Right lobe of liver (tissue), 6 donors: ENCODE measurements at regions not wholly inside any gene's neighbourhood (a gene's known extent, or its start where the extent isn't known, plus 50 kb on each side); places are given as distances from the start of the nearest gene placed in this dataset.
"Not testable (repeated sequence)": the region's sequence is repeated elsewhere in the genome, so short reads cannot be mapped to it uniquely, and the experiment has no call there.

Source experiments
- ATAC-seq, 4 donors: fragments of 200-7000 bp; cut with Tn5 transposase; one replicate each; pipeline ENCODE4 v1.9.1; 2020; ENCODE audit warnings: mild to moderate bottlenecking in 4 of 4, moderate library complexity in 4 of 4
- DNase-seq, 3 donors: peaks; one replicate each; pipeline ENCODE4 v3.0.0-alpha.2; 2020
- H3K27ac ChIP-seq, 3 donors: fragments of 200-600 bp; one replicate each; pipeline ENCODE4 v1.8.0; 2022
- H3K27me3 ChIP-seq, 2 donors: fragments of 200-600 bp; one replicate each; pipeline ENCODE4 v1.8.0; 2022
- H3K36me3 ChIP-seq, 4 donors: fragments of 200-600 bp; sonication (generic) in 1 of 4; one replicate each; pipeline versions ENCODE4 v1.5.1 to v1.8.0; 2017 to 2022; ENCODE audit warnings: control low read depth in 1 of 4
- H3K4me1 ChIP-seq, 4 donors: fragments of 200-600 bp; sonication (generic) in 1 of 4; one replicate each; pipeline versions ENCODE4 v1.5.1 to v1.8.0; 2017 to 2022; ENCODE audit warnings: control low read depth in 1 of 4
- H3K4me3 ChIP-seq, 3 donors: fragments of 200-600 bp; one replicate each; pipeline ENCODE4 v1.8.0; 2022
- H3K9me3 ChIP-seq, 4 donors: fragments of 200-600 bp; sonication (generic) in 1 of 4; one replicate each; pipeline versions ENCODE4 v1.5.1 to v1.8.0; 2017 to 2022; ENCODE audit warnings: control low read depth in 1 of 4
- POLR2A ChIP-seq: fragments of 450-650 bp; IDR thresholded peaks from one replicate; pipeline ENCODE4 v1.6.1; 2017; ENCODE audit warnings: antibody characterized with exemption, mild to moderate bottlenecking
- WGBS: methylation state at CpG from one replicate; pipeline ENCODE4 v1.1.6; 2018; ENCODE audit warnings: low coverage, low lambda C conversion rate; ENCODE audit not compliant: insufficient coverage; ENCODE audit errors: missing lambda C conversion rate; 5-methylcytosine and 5-hydroxymethylcytosine counted together
- intact Hi-C, 2 donors: fragments of 100-400 bp; cut with DNase I; formaldehyde crosslinking; loops; one replicate each; pipeline versions ENCODE4 v1.11.2 to v1.14.1; 2022
- TF ChIP-seq, protein P1 (sequence below), 4 donors: fragments of 200-600 bp in 3 of 4; fragments of 450-650 bp in 1 of 4; IDR thresholded peaks; one replicate each; pipeline versions ENCODE4 v1.5.1 to v1.8.0; 2016 to 2022; ENCODE audit warnings: antibody characterized with exemption in 4 of 4, mild to moderate bottlenecking in 2 of 4
- donor health status: DM: no; HTN: yes; CAD: no.
- donor health status: DM: no; HTN: no; CAD: no.
- donor health status: DM: no; HTN: no; CAD: no.
- donor health status: DM: no; HTN: yes; CAD: no.
- donor health status: DM: no; HTN: yes; CAD: no.

DNA sequence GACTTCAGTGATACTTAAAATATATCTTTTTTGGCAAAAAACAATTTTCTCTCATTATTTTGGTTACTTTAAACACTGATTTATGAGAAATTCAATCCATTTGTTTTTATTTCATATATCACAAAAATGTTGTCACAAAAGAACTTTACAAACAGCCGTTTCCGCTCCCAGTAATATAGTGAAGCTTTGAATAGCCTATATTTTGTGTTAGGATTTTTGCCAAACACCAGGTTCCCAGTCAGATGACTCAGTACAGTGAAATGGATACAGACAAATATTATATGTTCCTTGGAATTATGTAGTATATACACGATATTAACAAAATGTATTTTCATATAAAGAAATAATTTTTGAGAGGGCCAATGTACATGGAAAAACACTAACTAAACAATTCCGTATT lies 411.1 kb downstream of the CCER1 start:
- no peaks in the 10 kb centered on the region for H3K36me3 ChIP-seq
- intact Hi-C loops: no loop called here
- TF ChIP-seq, protein P1, sequence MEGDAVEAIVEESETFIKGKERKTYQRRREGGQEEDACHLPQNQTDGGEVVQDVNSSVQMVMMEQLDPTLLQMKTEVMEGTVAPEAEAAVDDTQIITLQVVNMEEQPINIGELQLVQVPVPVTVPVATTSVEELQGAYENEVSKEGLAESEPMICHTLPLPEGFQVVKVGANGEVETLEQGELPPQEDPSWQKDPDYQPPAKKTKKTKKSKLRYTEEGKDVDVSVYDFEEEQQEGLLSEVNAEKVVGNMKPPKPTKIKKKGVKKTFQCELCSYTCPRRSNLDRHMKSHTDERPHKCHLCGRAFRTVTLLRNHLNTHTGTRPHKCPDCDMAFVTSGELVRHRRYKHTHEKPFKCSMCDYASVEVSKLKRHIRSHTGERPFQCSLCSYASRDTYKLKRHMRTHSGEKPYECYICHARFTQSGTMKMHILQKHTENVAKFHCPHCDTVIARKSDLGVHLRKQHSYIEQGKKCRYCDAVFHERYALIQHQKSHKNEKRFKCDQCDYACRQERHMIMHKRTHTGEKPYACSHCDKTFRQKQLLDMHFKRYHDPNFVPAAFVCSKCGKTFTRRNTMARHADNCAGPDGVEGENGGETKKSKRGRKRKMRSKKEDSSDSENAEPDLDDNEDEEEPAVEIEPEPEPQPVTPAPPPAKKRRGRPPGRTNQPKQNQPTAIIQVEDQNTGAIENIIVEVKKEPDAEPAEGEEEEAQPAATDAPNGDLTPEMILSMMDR (IDR thresholded peaks at IDR 0.05): no peak
- TF ChIP-seq POLR2A: no peak
- H3K27ac ChIP-seq: no peak overlapping the region
- WGBS: 71% methylated on average over 4 of the region's 4 CpGs
- no peaks in the 10 kb centered on the region for H3K27me3 ChIP-seq
- no peak overlapping the region for H3K4me3 ChIP-seq
- ATAC-seq: no peak
- no peaks in the 10 kb centered on the region for H3K4me1 ChIP-seq
- H3K9me3 ChIP-seq: no peaks in the 10 kb centered on the region
- DNase-seq: no peak

DNA sequence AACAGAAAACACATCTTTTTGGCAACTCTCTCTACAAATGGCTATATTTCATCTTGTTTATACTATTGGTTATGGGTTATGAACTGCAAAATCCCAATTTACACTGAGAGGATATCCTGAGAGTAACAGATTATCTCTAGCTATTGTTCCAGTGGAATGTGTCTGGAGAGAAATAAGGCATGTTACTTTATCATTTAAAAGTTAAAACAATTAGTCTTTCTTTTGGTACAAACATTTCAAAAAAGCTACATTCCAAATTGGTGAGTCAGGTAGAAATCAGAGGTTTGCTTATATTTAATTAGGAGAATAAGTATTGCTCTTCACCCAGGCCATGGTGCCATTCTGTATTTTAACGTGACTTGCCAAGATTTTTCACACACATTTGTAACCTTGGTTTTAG lies 411.6 kb downstream of the CCER1 start:
- Histone ChIP-seq H3K36me3 (no peaks in the 10 kb centered on the region), H3K9me3 (no peaks in the 10 kb centered on the region), H3K27me3 (no peaks in the 10 kb centered on the region), H3K27ac (no peak overlapping the region), H3K4me1 (no peaks in the 10 kb centered on the region), H3K4me3 (no peak overlapping the region)
- intact Hi-C loops: no loop called here
- 62% methylated on average over 1 of the region's 1 CpG for WGBS
- DNase-seq (no peak), ATAC-seq (peak in 2 of 4 donors; percentile 40 to 72)
- TF ChIP-seq, protein P1 (IDR thresholded peaks at IDR 0.05): no peak
- no peak for TF ChIP-seq POLR2A

DNA sequence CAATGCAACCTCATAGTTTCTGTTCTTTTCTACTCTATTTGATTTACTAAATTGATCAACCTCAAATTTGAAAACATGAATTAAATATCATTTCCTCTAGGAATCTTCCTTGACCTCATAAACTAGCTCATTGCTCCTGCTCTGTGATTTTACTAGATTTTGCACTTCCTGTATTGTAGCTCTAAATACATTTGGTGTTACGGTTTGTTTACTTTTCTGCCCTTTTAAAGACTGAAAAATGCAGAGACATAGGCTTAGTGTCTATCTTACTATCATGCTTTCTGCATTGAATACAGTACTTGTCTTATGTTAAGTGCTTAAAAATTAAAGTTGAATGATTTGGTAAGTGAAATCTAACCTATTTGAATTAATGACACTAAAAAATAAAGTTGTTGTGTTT lies 412.1 kb downstream of the CCER1 start:
- H3K4me3 ChIP-seq, DNase-seq, intact Hi-C loops, H3K27me3 ChIP-seq, H3K36me3 ChIP-seq, H3K4me1 ChIP-seq, ATAC-seq, H3K9me3 ChIP-seq, H3K27ac ChIP-seq: not testable (repeated sequence)
- WGBS: no CpG with 5 or more reads among the region's 1 CpG

GRCh38 chr12:90533828-90534227 lies 421.1 kb downstream of the CCER1 start:
- intact Hi-C loops, H3K4me1 ChIP-seq, H3K9me3 ChIP-seq, H3K4me3 ChIP-seq, DNase-seq, H3K27me3 ChIP-seq, H3K36me3 ChIP-seq, ATAC-seq, H3K27ac ChIP-seq: not testable (repeated sequence)
- 78% methylated on average over 1 of the region's 1 CpG for WGBS

DNA sequence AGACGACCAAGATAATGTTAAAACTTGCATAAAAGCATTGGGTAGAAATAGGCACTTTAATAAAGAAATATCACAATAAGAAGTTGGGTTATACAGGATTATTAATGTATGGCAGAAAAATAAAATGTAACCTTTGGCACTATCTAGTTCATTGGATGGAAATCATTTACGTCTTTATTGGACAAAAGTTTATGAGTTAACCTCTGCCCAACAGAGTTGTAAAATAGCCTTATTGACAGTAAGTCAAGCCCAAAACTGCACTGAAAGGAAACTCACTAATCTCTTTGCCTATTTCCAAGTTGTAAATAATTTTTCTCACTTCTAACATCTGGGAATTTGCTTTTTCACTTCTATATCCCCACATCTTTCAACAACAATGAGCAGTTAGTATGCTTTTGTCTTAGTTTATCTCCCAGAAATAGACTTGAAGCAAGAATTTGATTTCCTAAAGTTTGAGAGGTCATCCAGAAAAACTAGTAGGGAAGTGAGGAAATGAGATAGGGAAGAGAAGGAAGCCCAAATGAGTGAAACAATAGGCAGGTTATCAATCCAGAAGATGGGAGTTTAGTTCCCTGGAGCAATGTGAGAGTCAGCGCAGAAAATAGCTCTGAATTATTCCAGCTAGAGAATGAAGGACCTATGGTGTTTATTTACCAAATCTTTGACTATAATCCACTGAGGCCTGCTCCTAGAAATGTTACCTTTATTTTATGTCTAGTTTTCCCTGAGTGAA lies 434.8 kb downstream of the CCER1 start:
- 18% methylated on average over 3 of the region's 3 CpGs for WGBS
- intact Hi-C loops: no loop called here
- H3K36me3 ChIP-seq: no peaks in the 10 kb centered on the region
- ATAC-seq: peak; percentile 12 to 65 (median 40)
- H3K27me3 ChIP-seq: no peaks in the 10 kb centered on the region
- H3K27ac ChIP-seq: no peak overlapping the region
- no peaks in the 10 kb centered on the region for H3K9me3 ChIP-seq
- no peaks in the 10 kb centered on the region for H3K4me1 ChIP-seq
- H3K4me3 ChIP-seq: no peak overlapping the region
- no peak for TF ChIP-seq POLR2A
- TF ChIP-seq, protein P1 (IDR thresholded peaks at IDR 0.05): no peak
- DNase-seq: no peak

DNA sequence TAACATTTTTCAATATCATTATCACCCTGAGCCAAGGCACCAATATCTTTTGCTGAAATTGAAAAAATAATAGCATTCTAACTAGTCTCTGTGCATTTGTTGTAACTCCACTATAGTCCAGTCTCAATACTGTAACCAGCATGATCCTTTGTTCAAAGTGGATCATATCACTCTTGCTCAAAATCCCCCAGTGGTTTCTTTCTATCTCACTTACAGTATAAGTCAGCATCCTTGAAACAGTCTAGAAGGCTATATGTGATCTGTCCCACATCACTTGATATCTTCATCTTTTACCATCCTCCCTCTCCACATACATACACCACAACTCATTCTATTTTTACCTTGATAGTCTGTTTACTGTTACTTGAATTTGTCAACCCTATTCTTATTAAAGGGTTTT lies 435.7 kb downstream of the CCER1 start:
- DNase-seq: no peak
- no peaks in the 10 kb centered on the region for H3K36me3 ChIP-seq
- H3K9me3 ChIP-seq: no peaks in the 10 kb centered on the region
- no peaks in the 10 kb centered on the region for H3K27me3 ChIP-seq
- ATAC-seq: no peak
- H3K27ac ChIP-seq: no peak overlapping the region
- intact Hi-C loops: no loop called here
- TF ChIP-seq, protein P1 (IDR thresholded peaks at IDR 0.05): no peak
- no peak for TF ChIP-seq POLR2A
- no peak overlapping the region for H3K4me3 ChIP-seq
- H3K4me1 ChIP-seq: no peaks in the 10 kb centered on the region
